ENCODE measurements at regions not wholly inside any gene's neighbourhood (a gene's known extent, or its start where the extent isn't known, plus 50 kb on each side); places are given as distances from the start of the nearest gene placed in this dataset.
"Not testable (repeated sequence)": the region's sequence is repeated elsewhere in the genome, so short reads cannot be mapped to it uniquely, and the experiment has no call there.

DNA sequence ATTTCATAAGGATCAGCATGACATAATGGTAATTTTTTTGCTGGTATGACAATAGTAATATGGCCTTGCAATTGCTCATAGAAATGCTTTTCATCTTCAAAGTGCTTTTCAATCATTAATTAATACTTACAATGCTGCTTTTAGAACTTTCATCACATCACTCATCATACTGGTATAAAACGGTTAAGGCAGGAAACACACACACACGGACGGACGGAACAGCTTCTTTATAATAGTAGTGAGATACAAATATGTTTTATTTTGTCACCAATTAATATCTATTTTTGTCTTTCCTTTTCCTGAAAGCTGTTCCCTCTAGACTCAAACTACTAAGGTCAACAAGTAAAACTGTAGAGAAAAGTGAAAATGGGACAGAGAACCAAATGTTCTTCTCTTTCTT is 353.9 kb upstream of the PKN2 start:
- DNase-seq = no peak

GRCh38 chr1:88333086-88333695 is 350.9 kb upstream of the PKN2 start:
- no peak for DNase-seq

GRCh38 chr1:88341447-88341846 is 342.6 kb upstream of the PKN2 start:
- no peak for DNase-seq

DNA sequence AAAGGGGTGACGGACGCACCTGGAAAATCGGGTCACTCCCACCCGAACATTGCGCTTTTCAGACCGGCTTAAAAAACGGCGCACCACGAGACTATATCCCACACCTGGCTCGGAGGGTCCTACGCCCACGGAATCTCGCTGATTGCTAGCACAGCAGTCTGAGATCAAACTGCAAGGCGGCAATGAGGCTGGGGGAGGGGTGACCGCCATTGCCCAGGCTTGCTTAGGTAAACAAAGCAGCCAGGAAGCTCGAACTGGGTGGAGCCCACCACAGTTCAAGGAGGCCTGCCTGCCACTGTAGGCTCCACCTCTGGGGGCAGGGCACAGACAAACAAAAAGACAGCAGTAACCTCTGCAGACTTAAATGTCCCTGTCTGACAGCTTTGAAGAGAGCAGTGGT is 342.0 kb upstream of the PKN2 start:
- not testable (repeated sequence) for DNase-seq

DNA sequence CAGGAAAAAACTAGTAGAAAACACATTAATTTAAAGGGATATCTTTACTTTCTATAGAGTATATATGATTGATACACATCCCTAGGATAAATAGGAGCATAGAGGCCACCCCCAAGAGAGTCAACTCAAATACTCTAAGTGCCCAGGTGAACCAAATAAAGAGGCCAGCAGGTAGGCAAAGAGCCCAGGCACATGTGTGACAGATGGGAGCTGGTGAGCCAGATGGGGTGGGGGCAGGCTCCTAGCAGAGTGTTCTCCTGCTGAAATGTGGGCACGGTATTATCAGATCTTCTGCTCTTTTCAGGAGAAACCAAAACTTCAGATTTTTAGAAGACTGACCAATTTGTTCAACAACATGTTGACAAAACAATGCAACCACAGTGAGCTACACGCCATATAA is 333.4 kb upstream of the PKN2 start:
- DNase-seq = no peak

DNA sequence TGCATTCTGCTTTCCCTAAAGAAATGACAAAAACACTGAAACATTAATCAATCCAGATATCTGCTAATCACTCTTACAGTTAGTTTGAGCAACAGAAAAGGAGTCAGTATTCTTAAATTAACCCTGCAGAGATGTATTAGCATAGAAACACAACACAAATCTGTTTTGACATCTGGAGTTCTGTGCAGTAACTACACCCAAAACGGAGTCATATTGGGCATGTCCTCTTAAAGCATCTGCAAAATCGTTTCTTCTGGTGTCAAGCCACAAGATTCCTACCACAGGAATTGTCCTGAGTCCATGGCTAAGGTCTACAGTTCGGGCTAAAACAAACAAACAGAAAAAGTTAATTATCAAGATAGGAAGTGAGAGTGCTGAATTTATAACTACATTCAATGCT is 332.1 kb upstream of the PKN2 start:
- no peak for DNase-seq

DNA sequence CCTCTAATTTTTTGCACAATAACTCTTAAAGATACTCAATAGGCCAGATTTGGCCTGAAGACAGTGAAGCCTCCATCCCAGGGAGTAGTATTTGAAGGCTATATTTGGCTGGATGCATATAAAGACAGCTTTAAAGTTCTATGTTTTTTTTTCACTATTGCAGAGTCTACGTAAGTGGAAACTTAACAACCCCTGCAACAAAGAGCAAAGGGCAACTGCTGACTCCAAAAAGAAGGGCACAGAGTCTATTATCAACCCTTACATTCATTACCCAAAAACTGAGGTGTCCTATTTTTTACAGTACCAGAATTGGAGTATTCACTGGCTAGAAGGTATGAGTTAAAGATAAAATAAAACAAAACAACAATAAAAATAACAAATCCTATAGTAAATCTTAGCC is 329.8 kb upstream of the PKN2 start:
- DNase-seq = no peak

DNA sequence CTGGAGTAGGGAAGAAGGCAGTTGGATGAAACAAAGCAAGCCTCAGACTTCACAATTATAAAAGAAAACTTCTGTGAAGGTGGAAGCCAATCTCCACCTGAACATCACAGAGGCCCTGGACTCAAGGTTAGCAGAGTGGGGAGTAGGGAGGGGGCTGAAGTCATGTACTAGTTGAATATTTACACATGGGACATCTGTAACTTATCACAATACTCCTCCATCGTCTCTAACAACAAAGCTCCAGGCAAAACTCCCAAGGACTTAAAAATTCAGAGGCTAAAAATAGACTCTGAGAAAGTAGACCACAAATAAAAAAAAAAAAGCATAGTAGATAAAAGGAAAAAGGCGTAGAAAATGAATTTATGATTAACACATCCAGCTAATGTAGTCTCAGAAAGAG is 326.3 kb upstream of the PKN2 start:
- no peak for DNase-seq

DNA sequence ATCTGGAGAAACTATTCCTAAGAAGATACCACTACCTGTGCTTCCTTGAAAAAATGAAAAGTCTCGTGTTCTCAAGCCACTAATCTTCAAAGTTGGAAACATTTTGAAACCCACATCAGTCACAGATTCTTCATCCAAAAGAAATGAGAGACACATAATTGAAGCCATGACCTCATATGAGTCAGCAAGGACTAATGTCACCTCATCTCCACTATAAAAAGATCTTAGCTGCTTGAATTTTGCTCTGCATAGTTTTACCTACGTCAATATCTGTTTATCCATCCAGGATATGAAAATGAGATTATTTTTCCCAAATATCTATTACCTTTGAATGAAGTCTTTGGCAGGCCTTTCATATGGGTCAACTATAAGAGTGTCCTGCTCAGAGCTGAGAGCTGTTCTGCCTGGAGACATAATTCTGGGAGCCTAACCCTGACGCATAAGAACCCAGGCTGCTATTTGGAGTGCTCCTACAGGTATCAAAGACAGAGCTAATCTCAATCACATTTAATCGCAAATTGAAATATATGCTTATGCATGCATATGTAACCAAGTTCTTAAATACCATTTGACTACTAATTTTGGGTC is 312.5 kb upstream of the PKN2 start:
- no peak for DNase-seq

DNA sequence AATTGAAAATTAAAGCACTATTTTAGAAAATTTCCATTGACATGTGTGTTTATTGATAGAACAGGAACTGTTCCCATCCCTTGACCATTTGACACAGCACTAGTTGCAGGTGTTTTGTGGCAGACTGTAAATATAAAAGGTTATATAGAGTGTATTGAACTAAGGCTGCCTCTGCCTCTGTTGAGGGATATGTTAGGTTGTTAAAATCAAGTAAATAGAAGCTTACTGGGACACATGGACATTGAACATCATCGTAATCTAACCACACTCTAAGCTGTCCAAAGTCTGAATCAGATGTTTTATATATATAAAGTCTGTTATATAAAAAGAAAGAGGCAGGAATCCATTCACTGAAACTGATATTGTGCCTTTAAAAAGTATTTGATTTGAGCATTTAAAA is 308.1 kb upstream of the PKN2 start:
- DNase-seq = no peak

GRCh38 chr1:88376421-88376820 is 307.7 kb upstream of the PKN2 start:
- DNase-seq = no peak

DNA sequence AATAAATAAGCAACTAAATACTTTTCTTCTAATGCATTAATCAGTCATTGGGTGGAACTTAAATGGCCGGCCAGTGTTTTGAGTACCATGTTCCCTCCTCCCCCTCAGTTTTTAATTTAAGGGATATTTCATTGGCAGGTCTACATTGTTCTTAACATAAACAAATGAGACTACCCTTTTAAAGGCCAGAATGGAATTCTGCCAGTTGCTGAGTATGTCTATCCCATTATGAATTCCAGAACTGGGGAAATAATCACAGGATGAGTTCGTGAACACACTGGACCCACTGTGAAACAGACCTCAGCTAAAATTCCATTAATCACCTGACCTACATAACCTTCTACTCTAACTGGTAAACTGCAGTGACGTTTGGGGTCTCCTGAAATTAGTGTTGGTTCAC is 305.5 kb upstream of the PKN2 start:
- no peak for DNase-seq

DNA sequence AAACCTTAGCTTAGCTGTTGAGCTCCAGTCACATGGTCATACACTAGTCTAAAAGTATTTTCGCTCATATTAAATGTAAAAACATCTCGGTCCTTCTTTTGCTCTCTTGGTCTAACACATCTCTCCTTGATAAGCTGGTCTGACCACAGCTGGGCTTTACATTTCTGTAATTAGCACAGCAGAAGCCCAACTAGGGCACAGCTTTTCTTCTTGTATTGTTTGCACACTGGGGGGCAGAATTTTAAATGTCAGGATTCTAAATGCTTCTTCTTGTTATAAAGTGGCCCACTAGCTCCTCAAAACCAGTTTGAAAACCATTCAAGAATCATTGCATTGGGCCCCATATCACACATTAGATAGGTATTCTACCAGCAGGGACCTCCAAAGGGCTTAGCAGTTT is 289.1 kb upstream of the PKN2 start:
- no peak for DNase-seq

DNA sequence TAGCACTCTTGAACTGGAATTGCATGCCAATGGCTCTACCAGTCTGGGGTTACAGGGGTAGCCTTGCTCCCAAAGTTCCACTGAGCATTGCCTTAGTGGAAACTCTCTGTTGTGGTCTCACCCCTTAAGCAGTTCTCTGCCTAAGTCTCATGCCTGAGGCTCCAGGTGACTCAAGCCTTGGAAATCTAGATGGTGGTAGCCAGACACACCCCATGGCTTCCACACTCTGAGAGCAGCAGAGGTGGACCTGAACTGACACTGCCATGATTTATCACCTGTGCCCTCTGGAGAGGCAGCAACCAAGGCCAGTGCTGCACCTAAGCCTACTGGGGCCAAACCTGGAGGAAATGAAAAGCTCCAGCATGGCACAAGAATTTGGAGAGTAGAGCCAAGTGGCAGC is 285.7 kb upstream of the PKN2 start:
- no peak for DNase-seq

DNA sequence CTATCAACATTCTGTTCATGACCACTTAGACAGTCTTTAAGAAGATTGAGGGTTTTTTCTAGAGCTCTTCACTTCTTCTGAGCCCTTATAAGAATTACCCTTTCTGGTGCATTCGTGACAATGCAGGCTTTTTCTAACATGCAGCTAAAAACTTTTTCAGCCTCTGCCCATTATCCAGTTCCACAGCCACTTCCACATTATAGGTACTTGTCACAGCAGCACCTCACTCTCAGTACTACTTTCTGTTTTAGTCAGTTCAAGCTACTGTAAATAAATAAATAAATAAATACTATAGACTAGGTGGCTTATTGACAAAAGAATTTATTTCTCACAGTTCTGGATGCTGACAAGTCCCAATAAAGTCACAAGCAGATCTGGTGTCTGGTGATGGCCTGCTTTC is 284.4 kb upstream of the PKN2 start:
- DNase-seq = no peak

GRCh38 chr1:88401313-88401712 is 282.8 kb upstream of the PKN2 start:
- no peak for DNase-seq

DNA sequence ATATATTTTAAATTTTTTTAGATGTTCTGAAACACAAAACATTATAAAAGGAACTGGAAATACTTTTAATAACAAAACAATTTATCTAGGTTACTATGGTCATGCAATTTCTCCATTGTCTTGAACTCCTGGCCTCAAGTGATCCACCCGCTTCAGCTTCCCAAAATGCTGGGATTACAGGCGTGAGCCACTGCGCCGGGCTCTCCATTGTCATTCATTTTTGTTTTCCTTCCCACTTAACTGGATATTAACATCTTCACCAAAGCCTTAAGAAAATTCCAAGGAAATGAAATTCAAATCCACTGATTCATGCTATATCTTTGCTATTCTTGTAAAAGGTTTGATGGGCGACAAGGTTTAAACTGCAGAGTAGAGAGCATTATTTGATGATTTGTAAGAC is 279.5 kb upstream of the PKN2 start:
- no peak for DNase-seq

GRCh38 chr1:88407248-88407647 is 276.8 kb upstream of the PKN2 start:
- DNase-seq = no peak

DNA sequence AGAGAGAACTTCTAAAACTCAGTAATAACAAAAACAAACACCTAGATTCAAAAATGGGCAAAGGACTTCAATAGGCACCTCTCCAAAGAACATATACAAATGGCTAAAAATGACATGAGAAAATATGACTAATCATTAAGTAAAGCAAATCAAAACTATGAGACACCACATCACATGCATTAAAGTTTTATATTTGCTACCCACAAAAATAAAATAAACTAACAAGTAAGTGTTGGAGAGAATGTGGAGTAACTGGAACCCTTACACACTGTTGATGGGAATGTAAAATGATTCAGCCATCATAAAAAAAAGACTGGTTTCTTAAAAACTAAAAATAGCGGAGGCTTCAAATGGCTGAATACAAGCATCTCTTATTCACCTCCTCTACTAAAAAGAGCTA is 262.1 kb upstream of the PKN2 start:
- DNase-seq = no peak

DNA sequence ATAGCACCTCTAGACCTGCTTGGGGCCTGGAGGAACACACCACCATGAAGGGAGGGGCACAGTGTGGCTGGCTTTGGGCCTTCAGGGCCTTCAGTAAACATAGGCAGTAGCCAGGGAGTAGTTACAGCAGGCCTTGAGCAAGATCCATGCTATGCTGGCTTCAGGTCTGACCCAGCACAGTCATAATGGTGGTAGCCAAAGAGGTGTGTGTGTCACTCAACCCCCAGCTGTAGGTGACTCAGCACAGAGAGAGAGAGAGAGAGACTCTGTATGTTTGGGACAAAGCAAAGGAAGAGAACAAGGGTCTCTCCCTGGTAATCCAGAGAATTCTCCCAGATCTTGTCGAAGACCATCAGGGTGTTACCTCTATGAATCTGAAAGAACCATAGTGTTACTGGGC is 250.5 kb upstream of the PKN2 start:
- DNase-seq = no peak

DNA sequence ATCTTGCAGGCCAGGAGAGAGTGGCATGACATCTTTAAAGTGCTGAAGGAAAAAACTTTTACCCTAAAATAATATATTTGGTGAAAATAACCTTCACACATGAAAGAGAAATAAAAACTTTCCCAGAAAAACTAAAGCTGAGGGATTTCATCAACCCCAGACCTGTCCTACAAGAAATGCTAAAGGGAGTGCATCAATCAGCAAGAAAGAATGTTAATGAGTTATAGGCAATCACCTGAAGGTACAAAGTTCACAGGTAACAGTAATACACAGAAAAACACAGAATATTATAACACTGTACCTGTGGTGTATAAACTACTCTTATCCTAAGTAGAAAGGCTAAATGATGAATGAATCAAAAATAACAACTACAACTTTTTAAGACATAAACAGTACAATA is 249.2 kb upstream of the PKN2 start:
- DNase-seq = no peak

- no peak for DNase-seq
These were observed 243.1 kb upstream of the PKN2 start for GRCh38 chr1:88441022-88441421.

DNA sequence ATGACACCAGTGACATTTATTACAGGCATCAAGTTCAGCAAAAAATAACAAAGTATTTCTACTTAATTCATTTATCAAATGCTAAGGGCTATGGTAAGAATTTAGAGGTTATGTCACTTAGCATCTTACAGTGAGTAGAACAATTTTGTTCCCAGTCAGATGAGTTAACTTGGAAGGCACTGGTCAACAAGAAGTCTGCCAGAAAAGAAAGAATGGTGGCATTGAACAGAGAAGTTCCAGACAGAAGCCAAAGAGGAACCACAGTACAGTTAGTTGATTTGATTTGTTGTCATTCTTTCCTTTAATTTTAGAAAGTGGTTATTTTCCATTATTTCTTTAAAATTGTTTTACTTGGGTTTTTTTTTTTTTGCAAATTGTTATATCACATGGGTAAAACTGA is 232.2 kb upstream of the PKN2 start:
- no peak for DNase-seq

DNA sequence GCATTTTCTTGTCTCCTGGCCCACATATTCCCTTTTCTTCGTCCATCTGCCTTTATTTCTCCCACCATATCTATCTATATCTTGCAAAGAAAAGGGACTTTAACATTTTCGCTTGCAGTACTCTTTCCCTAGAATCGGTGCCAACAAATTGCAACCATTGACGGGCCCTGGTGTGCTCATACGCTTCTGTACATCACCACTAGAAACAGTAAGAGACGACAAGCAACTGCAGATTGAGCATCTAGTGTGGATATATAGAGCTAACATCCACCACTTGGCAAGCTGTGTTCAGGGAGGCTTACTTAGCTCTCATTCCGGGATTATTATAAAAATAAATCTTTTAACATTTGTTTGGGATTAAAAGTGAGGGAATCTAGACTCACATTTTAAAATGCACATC is 230.8 kb upstream of the PKN2 start:
- no peak for DNase-seq

DNA sequence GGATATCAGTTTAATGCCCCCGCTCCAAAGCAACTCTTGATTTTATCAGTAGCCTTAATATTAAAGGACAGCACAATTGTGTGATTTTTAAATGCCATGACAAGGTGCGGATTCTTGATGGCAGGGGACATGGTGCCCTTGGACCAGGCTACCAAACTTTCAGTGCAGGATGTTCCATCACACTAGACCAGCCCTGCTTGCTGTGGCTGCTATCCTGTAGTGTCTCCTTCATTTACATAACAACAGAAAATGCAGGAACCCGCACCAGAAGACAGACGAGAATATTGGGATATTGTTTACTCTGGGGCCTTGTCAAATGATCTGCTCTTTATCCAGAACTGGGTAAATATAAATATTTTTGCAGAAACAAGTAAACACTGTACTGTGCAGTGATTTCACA is 229.3 kb upstream of the PKN2 start:
- no peak for DNase-seq
